ENCODE measurements at regions not wholly inside any gene's neighbourhood (a gene's known extent, or its start where the extent isn't known, plus 50 kb on each side); places are given as distances from the start of the nearest gene placed in this dataset.
"Not testable (repeated sequence)": the region's sequence is repeated elsewhere in the genome, so short reads cannot be mapped to it uniquely, and the experiment has no call there.

- not testable (repeated sequence) for TF ChIP-seq POLR2A (IDR thresholded peaks at IDR 0.05; ENCODE audit: low read depth, low read length); POLR2AphosphoS5 (IDR thresholded peaks at IDR 0.05; ENCODE audit: low read depth, low read length); TAF1 (IDR thresholded peaks at IDR 0.05; ENCODE audit: borderline replicate concordance, low read depth, low read length)
Observed at GRCh38 chr1:112127606-112128005, 138.1 kb upstream of the KCND3 start.
